PC-3 (cell line): ENCODE measurements at regions not wholly inside any gene's neighbourhood (a gene's known extent, or its start where the extent isn't known, plus 50 kb on each side); places are given as distances from the start of the nearest gene placed in this dataset.

Experiments
- EZH2phosphoT487 ChIP-seq: fragments of 300-600 bp; sonication (generic); IDR thresholded peaks from 2 replicates; pipeline ENCODE4 v1.6.1; 2018; ENCODE audit warnings: mild to moderate bottlenecking, antibody characterized with exemption, low read length, borderline replicate concordance
- TF ChIP-seq, protein P1 (sequence below): fragments of 300-600 bp; sonication (generic); conservative IDR thresholded peaks from 2 replicates; pipeline ENCODE4 v1.5.1; 2017; ENCODE audit warnings: antibody characterized with exemption, low read depth, mild to moderate bottlenecking, low read length

DNA sequence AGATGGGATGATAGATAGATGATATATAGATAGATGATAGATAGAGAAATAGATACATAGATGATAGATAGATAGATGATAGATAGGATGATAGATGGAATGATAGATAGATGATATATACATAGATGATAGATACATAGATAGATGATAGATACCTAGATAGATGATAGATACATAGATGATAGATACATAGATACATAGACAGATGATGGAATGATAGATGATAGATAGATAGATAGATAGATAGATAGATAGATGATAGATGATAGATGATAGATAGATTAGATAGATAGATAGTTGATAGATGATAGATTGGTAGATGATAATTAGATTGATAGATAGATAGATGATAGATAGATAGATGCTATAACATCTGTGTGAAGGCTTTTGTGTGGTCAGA lies 201.7 kb upstream of the RAB4A start:
- TF ChIP-seq, protein P1, sequence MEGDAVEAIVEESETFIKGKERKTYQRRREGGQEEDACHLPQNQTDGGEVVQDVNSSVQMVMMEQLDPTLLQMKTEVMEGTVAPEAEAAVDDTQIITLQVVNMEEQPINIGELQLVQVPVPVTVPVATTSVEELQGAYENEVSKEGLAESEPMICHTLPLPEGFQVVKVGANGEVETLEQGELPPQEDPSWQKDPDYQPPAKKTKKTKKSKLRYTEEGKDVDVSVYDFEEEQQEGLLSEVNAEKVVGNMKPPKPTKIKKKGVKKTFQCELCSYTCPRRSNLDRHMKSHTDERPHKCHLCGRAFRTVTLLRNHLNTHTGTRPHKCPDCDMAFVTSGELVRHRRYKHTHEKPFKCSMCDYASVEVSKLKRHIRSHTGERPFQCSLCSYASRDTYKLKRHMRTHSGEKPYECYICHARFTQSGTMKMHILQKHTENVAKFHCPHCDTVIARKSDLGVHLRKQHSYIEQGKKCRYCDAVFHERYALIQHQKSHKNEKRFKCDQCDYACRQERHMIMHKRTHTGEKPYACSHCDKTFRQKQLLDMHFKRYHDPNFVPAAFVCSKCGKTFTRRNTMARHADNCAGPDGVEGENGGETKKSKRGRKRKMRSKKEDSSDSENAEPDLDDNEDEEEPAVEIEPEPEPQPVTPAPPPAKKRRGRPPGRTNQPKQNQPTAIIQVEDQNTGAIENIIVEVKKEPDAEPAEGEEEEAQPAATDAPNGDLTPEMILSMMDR, result no peak
- TF ChIP-seq EZH2phosphoT487, result no peak
